Left lung (tissue), 4 donors: ENCODE measurements at regions not wholly inside any gene's neighbourhood (a gene's known extent, or its start where the extent isn't known, plus 50 kb on each side); places are given as distances from the start of the nearest gene placed in this dataset.

Experiments
- ATAC-seq: fragments of 200-7000 bp; cut with Tn5 transposase; one replicate; pipeline ENCODE4 v1.9.1; 2020; ENCODE audit warnings: moderate library complexity
- DNase-seq, 4 donors: peaks; one replicate each; pipeline ENCODE4 v3.0.0-alpha.2; 2013 to 2020
- H3K27ac ChIP-seq, 2 donors: fragments of 200-600 bp; sonication (generic) in 1 of 2; one replicate each; pipeline versions ENCODE4 v1.5.0 to v1.8.0; 2020 to 2021
- H3K27me3 ChIP-seq, 2 donors: fragments of 200-600 bp; sonication (generic) in 1 of 2; one replicate each; pipeline versions ENCODE4 v1.5.0 to v1.8.0; 2020 to 2021
- H3K36me3 ChIP-seq, 2 donors: fragments of 200-600 bp; sonication (generic) in 1 of 2; one replicate each; pipeline versions ENCODE4 v1.5.0 to v1.8.0; 2020 to 2021
- H3K4me1 ChIP-seq, 2 donors: fragments of 200-600 bp; one replicate each; pipeline ENCODE4 v1.8.0; 2021
- H3K4me3 ChIP-seq, 2 donors: fragments of 200-600 bp; sonication (generic) in 1 of 2; one replicate each; pipeline versions ENCODE4 v1.5.0 to v1.8.0; 2020 to 2021; ENCODE audit warnings: mild to moderate bottlenecking in 1 of 2
- H3K9me3 ChIP-seq, 2 donors: fragments of 200-600 bp; sonication (generic) in 1 of 2; one replicate each; pipeline versions ENCODE4 v1.5.0 to v1.8.0; 2020 to 2021
- intact Hi-C, 2 donors: fragments of 100-400 bp; cut with DNase I; formaldehyde crosslinking; loops; one replicate each; pipeline versions ENCODE4 v1.11.2 to v1.14.2; 2022
- TF ChIP-seq, protein P1 (sequence below), 2 donors: fragments of 200-600 bp; sonication (generic) in 1 of 2; IDR thresholded peaks; one replicate each; pipeline versions ENCODE4 v1.5.0 to v1.8.0; 2021; ENCODE audit warnings: antibody characterized with exemption in 2 of 2
- donor health status: DM: no; HTN: yes; CAD: no.
- donor health status: DM: no; HTN: no; CAD: no.

DNA sequence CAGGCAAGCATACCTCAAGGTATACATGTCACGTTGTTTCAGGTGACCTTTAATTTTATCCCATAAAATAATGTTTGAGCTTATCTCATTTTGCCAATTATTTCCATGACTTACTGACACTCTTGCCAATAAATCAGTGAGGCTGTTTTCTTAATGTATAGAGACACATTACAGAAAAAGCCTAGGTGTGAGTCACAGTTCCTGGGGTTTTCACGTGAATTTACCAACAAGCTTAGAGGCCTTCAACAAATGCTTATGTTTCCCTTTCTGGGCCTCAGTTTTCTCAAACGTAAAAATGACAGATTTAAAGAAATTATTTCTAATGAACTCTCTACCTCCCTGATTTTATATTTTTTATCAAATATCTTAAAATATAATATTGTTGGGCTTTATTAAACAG is 517.5 kb upstream of the SPHKAP start:
- Histone ChIP-seq H3K4me1 (no peaks in the 10 kb centered on the region), H3K36me3 (no peaks in the 10 kb centered on the region), H3K27ac (no peak overlapping the region), H3K9me3 (no peaks in the 10 kb centered on the region), H3K4me3 (no peak overlapping the region), H3K27me3 (no peaks in the 10 kb centered on the region)
- intact Hi-C loops = loop anchor here in 1 of 2 donors (10.0 kb wide), 1 partner anchor 576 kb away; the partner anchor contains the start of gene PID1
- no peak for ATAC-seq
- DNase-seq = no peak
- TF ChIP-seq, protein P1, sequence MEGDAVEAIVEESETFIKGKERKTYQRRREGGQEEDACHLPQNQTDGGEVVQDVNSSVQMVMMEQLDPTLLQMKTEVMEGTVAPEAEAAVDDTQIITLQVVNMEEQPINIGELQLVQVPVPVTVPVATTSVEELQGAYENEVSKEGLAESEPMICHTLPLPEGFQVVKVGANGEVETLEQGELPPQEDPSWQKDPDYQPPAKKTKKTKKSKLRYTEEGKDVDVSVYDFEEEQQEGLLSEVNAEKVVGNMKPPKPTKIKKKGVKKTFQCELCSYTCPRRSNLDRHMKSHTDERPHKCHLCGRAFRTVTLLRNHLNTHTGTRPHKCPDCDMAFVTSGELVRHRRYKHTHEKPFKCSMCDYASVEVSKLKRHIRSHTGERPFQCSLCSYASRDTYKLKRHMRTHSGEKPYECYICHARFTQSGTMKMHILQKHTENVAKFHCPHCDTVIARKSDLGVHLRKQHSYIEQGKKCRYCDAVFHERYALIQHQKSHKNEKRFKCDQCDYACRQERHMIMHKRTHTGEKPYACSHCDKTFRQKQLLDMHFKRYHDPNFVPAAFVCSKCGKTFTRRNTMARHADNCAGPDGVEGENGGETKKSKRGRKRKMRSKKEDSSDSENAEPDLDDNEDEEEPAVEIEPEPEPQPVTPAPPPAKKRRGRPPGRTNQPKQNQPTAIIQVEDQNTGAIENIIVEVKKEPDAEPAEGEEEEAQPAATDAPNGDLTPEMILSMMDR (IDR thresholded peaks at IDR 0.05) = no peak

DNA sequence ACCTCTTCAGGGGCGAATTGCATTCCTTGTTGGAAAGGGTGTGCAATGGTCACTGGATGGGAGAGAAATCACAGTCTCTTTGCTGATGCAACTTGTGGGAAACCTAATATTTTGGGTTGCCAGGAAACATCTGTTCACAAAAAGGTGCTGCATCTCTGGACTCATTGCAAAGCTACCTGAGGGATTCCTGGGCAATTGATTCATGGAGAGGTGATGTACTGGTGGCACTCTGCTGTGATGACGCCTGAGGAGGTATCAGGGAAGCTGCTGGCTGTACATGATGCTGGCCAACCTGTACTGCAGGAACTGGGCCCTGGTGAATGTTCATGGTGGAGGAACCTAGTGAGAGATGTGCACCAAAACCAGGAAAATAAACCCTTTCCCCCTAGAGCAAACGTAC is 516.0 kb upstream of the SPHKAP start:
- TF ChIP-seq, protein P1 (IDR thresholded peaks at IDR 0.05) = no peak
- H3K36me3 ChIP-seq = no peaks in the 10 kb centered on the region
- no peaks in the 10 kb centered on the region for H3K27me3 ChIP-seq
- H3K4me3 ChIP-seq = no peak overlapping the region
- H3K9me3 ChIP-seq = no peaks in the 10 kb centered on the region
- H3K27ac ChIP-seq = no peak overlapping the region
- DNase-seq (no peak), ATAC-seq (no peak)
- no peaks in the 10 kb centered on the region for H3K4me1 ChIP-seq
- intact Hi-C loops = loop anchor here in 1 of 2 donors (10.0 kb wide), 1 partner anchor 577 kb away; the partner anchor contains the start of gene PID1

GRCh38 chr2:228690681-228691080 is 509.2 kb upstream of the SPHKAP start:
- Histone ChIP-seq H3K4me3 (no peak overlapping the region), H3K4me1 (no peaks in the 10 kb centered on the region), H3K36me3 (no peaks in the 10 kb centered on the region), H3K9me3 (no peaks in the 10 kb centered on the region), H3K27ac (no peak overlapping the region), H3K27me3 (no peaks in the 10 kb centered on the region)
- TF ChIP-seq, protein P1 (IDR thresholded peaks at IDR 0.05) = no peak
- intact Hi-C loops = loop anchor here in 1 of 2 donors (10.0 kb wide), 1 partner anchor 584 kb away; the partner anchor contains the start of gene PID1
- no peak for ATAC-seq
- no peak for DNase-seq

DNA sequence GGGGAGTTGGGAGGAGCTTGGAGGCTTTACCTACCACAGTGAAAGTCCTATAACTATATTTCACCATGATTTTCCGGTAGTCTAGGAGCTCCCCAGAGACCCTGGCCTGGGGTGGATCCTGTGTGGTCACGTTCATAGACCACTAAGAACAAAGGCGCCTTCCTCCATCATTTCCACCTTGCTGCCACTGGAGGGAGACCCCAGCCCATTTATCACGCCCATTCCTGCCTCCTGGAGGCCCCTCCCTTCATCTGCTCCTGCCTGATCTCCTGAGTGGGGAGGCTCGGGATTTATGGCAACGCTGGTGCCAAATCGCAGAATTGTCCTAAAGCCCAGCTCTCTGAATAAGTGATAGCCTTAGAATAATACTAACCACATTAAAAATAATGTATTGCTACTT is 507.6 kb upstream of the SPHKAP start:
- peak in 1 of 4 donors; percentile 50 for DNase-seq
- ATAC-seq = peak; percentile 80
- intact Hi-C loops = no loop called here

DNA sequence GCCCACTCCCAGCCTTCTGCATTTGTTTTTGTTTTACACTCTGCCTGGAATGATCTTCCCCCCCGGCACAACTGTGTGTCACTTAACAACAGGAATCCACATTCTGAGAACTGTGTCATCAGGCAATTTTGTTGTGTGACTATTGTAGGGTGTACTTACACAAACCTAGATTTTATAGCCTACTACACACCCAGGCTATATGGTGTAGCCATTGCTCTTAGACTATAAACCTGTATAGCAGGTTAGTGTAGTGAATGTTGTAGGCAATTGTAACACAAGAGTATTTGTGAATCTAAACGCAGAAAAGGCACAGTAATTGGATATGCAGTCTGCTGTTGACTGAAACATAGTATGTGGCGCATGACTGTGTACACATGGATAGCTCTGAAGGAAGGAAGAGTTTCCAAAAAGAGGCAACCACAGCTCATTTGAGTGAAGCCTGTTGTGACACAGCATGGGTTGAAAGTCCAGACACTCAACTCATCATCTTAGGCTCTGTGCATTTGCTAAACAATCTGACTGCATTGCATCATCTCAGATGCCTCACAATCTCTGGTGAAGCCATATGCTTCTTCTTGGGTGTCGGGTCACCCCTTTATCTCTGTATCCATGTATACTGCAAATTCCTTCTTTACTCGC is 506.6 kb upstream of the SPHKAP start:
- DNase-seq = peak in 2 of 4 donors; percentile 91 to 93
- ATAC-seq = peak; percentile 70
- no peak overlapping the region for H3K4me3 ChIP-seq
- no peaks in the 10 kb centered on the region for H3K27me3 ChIP-seq
- H3K9me3 ChIP-seq = no peaks in the 10 kb centered on the region
- TF ChIP-seq, protein P1 (IDR thresholded peaks at IDR 0.05) = no peak
- H3K36me3 ChIP-seq = no peaks in the 10 kb centered on the region
- no peak overlapping the region for H3K27ac ChIP-seq
- no peaks in the 10 kb centered on the region for H3K4me1 ChIP-seq
- intact Hi-C loops = no loop called here

More for the DNA sequence above, 507.6 kb upstream of the SPHKAP start:
- H3K4me1 ChIP-seq = no peaks in the 10 kb centered on the region
- TF ChIP-seq, protein P1 (IDR thresholded peaks at IDR 0.05) = no peak
- no peaks in the 10 kb centered on the region for H3K36me3 ChIP-seq
- no peaks in the 10 kb centered on the region for H3K9me3 ChIP-seq
- no peaks in the 10 kb centered on the region for H3K27me3 ChIP-seq
- no peak overlapping the region for H3K4me3 ChIP-seq
- no peak overlapping the region for H3K27ac ChIP-seq
